IPS-NIHi7 (cell line): ENCODE measurements at regions not wholly inside any gene's neighbourhood (a gene's known extent, or its start where the extent isn't known, plus 50 kb on each side); places are given as distances from the start of the nearest gene placed in this dataset.
A peak's percentile ranks its signal among the peaks of the same experiment; 100 is the strongest.

Experiments used
- DNase-seq: peaks from one replicate; pipeline ENCODE4 v3.0.0; 2012; ENCODE audit warnings: mixed read lengths; ENCODE audit errors: extremely low spot score

DNA sequence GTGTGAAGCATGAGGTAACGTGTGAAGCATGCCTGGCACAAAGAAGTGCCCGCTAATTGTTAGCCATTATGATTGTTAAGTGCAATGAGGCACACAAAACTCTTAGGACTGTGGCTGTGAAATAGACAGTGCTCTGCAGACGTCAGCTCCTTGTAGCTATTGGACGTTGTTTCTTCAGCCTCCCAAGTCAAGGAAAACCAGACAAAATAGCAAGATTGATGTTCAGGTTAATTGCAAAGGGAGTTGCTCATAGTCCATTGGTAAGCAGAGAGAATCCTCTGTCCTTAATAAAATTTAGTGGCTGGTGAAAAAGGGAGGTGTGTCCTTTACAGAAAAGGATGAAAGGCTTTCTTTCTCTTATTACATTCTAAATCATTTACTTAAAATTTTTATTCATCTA lies 54.6 kb upstream of the MBP start:
- no peak for DNase-seq

- DNase-seq: no peak
Measured at GRCh38 chr18:77191071-77191751, 58.4 kb upstream of the GALR1 start.

GRCh38 chr18:77197073-77197472 lies 52.6 kb upstream of the GALR1 start:
- peak; percentile 64 for DNase-seq

- no peak for DNase-seq
Measured at GRCh38 chr18:77198663-77199062, 51.0 kb upstream of the GALR1 start.

DNA sequence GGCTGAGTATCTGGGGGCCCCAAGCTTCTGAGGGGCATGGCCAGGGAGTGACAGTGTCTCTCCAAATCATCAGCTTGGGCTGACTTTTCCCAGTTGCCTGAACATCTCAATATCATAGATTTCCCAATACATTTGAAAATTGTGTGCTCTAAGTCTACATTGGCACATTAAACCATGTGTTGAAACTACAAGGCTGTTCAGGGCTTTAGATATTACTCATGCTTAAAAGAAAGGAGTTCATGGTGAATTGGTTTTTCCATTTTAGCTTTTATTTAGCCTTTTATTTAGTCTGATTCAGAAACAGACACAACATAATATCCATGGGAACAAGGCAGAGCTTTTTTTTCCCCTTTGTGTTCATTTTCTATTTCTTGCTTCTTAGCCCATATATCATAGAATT lies 49.9 kb upstream of the GALR1 start:
- no peak for DNase-seq
